ENCODE measurements at regions not wholly inside any gene's neighbourhood (a gene's known extent, or its start where the extent isn't known, plus 50 kb on each side); places are given as distances from the start of the nearest gene placed in this dataset.

GRCh38 chr2:14451312-14451711 lies 181.2 kb upstream of the LRATD1 start:
- no peak for ATAC-seq
- Histone ChIP-seq H3K4me1 (no peaks in the 10 kb centered on the region), H3K4me3 (no peak overlapping the region), H3K36me3 (no peaks in the 10 kb centered on the region), H3K9me3 (no peaks in the 10 kb centered on the region), H3K27me3 (no peaks in the 10 kb centered on the region), H3K27ac (no peak overlapping the region)
- no peak for TF ChIP-seq POLR2A (IDR thresholded peaks at IDR 0.05)
- TF ChIP-seq CTCF (IDR thresholded peaks at IDR 0.05 in 4 of 5, conservative IDR thresholded peaks at IDR 0.05 in 1 of 5): no peak
- no peak for DNase-seq
- intact Hi-C loops (cut with DNase I; ENCODE audit: low total_unique reads): no loop called here
- in situ Hi-C loops (cut with MboI; ENCODE audit: low sequenced_read_pairs in 4 of 4): no loop called here

- Histone ChIP-seq H3K4me3 (no peak overlapping the region), H3K27ac (no peak overlapping the region), H3K27me3 (no peaks in the 10 kb centered on the region), H3K9me3 (no peaks in the 10 kb centered on the region), H3K36me3 (no peaks in the 10 kb centered on the region), H3K4me1 (no peaks in the 10 kb centered on the region)
- in situ Hi-C loops (cut with MboI; ENCODE audit: low sequenced_read_pairs in 4 of 4) (no loop called here), intact Hi-C loops (cut with DNase I; ENCODE audit: low total_unique reads) (no loop called here)
- DNase-seq: no peak
- no peak for TF ChIP-seq POLR2A (IDR thresholded peaks at IDR 0.05)
- TF ChIP-seq CTCF (IDR thresholded peaks at IDR 0.05 in 4 of 5, conservative IDR thresholded peaks at IDR 0.05 in 1 of 5): no peak
- ATAC-seq: no peak
Measured at GRCh38 chr2:14454202-14454601, 178.3 kb upstream of the LRATD1 start.

- H3K27ac ChIP-seq: no peak overlapping the region
- H3K36me3 ChIP-seq: no peaks in the 10 kb centered on the region
- ATAC-seq (no peak), DNase-seq (no peak)
- H3K4me1 ChIP-seq: no peaks in the 10 kb centered on the region
- H3K9me3 ChIP-seq: no peaks in the 10 kb centered on the region
- no peaks in the 10 kb centered on the region for H3K27me3 ChIP-seq
- no peak overlapping the region for H3K4me3 ChIP-seq
- intact Hi-C loops (cut with DNase I; ENCODE audit: low total_unique reads) (no loop called here), in situ Hi-C loops (cut with MboI; ENCODE audit: low sequenced_read_pairs in 4 of 4) (no loop called here)
- TF ChIP-seq CTCF (IDR thresholded peaks at IDR 0.05 in 4 of 5, conservative IDR thresholded peaks at IDR 0.05 in 1 of 5) (no peak), POLR2A (IDR thresholded peaks at IDR 0.05) (no peak)
Measured at GRCh38 chr2:14459786-14460325, 172.7 kb upstream of the LRATD1 start.

- no peaks in the 10 kb centered on the region for H3K4me1 ChIP-seq
- H3K27ac ChIP-seq: no peak overlapping the region
- no peak for DNase-seq
- in situ Hi-C loops (cut with MboI; ENCODE audit: low sequenced_read_pairs in 4 of 4) (no loop called here), intact Hi-C loops (cut with DNase I; ENCODE audit: low total_unique reads) (no loop called here)
- no peak for TF ChIP-seq POLR2A (IDR thresholded peaks at IDR 0.05)
- TF ChIP-seq CTCF (IDR thresholded peaks at IDR 0.05 in 4 of 5, conservative IDR thresholded peaks at IDR 0.05 in 1 of 5): no peak
- no peak for ATAC-seq
- no peaks in the 10 kb centered on the region for H3K9me3 ChIP-seq
- H3K27me3 ChIP-seq: no peaks in the 10 kb centered on the region
- no peaks in the 10 kb centered on the region for H3K36me3 ChIP-seq
- H3K4me3 ChIP-seq: no peak overlapping the region
Measured at GRCh38 chr2:14475994-14476393, 156.5 kb upstream of the LRATD1 start.

GRCh38 chr2:14479486-14479885 lies 153.0 kb upstream of the LRATD1 start:
- Histone ChIP-seq H3K9me3 (no peaks in the 10 kb centered on the region), H3K36me3 (no peaks in the 10 kb centered on the region), H3K4me1 (no peaks in the 10 kb centered on the region), H3K4me3 (no peak overlapping the region), H3K27me3 (no peaks in the 10 kb centered on the region), H3K27ac (no peak overlapping the region)
- DNase-seq (no peak), ATAC-seq (no peak)
- in situ Hi-C loops (cut with MboI; ENCODE audit: low sequenced_read_pairs in 4 of 4): no loop called here
- TF ChIP-seq POLR2A (IDR thresholded peaks at IDR 0.05) (no peak), CTCF (IDR thresholded peaks at IDR 0.05 in 4 of 5, conservative IDR thresholded peaks at IDR 0.05 in 1 of 5) (no peak)
- intact Hi-C loops (cut with DNase I; ENCODE audit: low total_unique reads): no loop called here

Data from gastrocnemius medialis (tissue), 4 donors.